NT2/D1 (cell line): ENCODE measurements at regions not wholly inside any gene's neighbourhood (a gene's known extent, or its start where the extent isn't known, plus 50 kb on each side); places are given as distances from the start of the nearest gene placed in this dataset.

ENCODE experiments used
- SUZ12 ChIP-seq: IDR thresholded peaks from 2 replicates; pipeline ENCODE4 v1.6.1; 2011; ENCODE audit not compliant: insufficient read length, insufficient read depth; ENCODE audit errors: extremely low read depth
- ZNF274 ChIP-seq: IDR thresholded peaks from 2 replicates; pipeline ENCODE4 v1.6.1; 2011; ENCODE audit warnings: mild to moderate bottlenecking, low read depth, low read length

- TF ChIP-seq ZNF274 (no peak), SUZ12 (no peak)
These were observed 138.6 kb upstream of the GLI2 start for GRCh38 chr2:120596990-120597594.
